Islet of Langerhans (tissue), 1 donor: ENCODE measurements at regions not wholly inside any gene's neighbourhood (a gene's known extent, or its start where the extent isn't known, plus 50 kb on each side); places are given as distances from the start of the nearest gene placed in this dataset.

Experiments used
- FAIRE-seq: peaks from one replicate; lab custom pipeline; 2011; peaks lifted over from hg19 to GRCh38; lab: Jason Lieb, UNC

- FAIRE-seq: no peak
These were observed 368.7 kb upstream of the ADGRL2 start for GRCh38 chr1:81432059-81432458.

GRCh38 chr1:81431624-81432000 lies 369.1 kb upstream of the ADGRL2 start:
- no peak for FAIRE-seq

- no peak for FAIRE-seq
These were observed 369.6 kb upstream of the ADGRL2 start for GRCh38 chr1:81430955-81431623.

- FAIRE-seq: no peak
These were observed 370.3 kb upstream of the ADGRL2 start for GRCh38 chr1:81430236-81430938.

- FAIRE-seq: no peak
These were observed 371.7 kb upstream of the ADGRL2 start for GRCh38 chr1:81428998-81429397.

GRCh38 chr1:81424816-81425215 lies 375.9 kb upstream of the ADGRL2 start:
- no peak for FAIRE-seq

GRCh38 chr1:81424061-81424460 lies 376.7 kb upstream of the ADGRL2 start:
- no peak for FAIRE-seq

GRCh38 chr1:81420760-81421159 lies 380.0 kb upstream of the ADGRL2 start:
- no peak for FAIRE-seq

GRCh38 chr1:81414488-81415015 lies 386.2 kb upstream of the ADGRL2 start:
- no peak for FAIRE-seq

GRCh38 chr1:81412954-81413353 lies 387.8 kb upstream of the ADGRL2 start:
- FAIRE-seq: no peak

GRCh38 chr1:81410941-81411340 lies 389.8 kb upstream of the ADGRL2 start:
- FAIRE-seq: no peak

- no peak for FAIRE-seq
These were observed 390.4 kb upstream of the ADGRL2 start for GRCh38 chr1:81410351-81410750.

GRCh38 chr1:81409780-81410274 lies 390.9 kb upstream of the ADGRL2 start:
- no peak for FAIRE-seq

- FAIRE-seq: no peak
These were observed 391.5 kb upstream of the ADGRL2 start for GRCh38 chr1:81409262-81409661.

GRCh38 chr1:81408419-81408818 lies 392.3 kb upstream of the ADGRL2 start:
- FAIRE-seq: no peak

GRCh38 chr1:81407000-81407821 lies 393.5 kb upstream of the ADGRL2 start:
- no peak for FAIRE-seq

- FAIRE-seq: no peak
These were observed 394.3 kb upstream of the ADGRL2 start for GRCh38 chr1:81406292-81406999.

- FAIRE-seq: no peak
These were observed 402.7 kb upstream of the ADGRL2 start for GRCh38 chr1:81398041-81398440.

- no peak for FAIRE-seq
These were observed 408.1 kb upstream of the ADGRL2 start for GRCh38 chr1:81392526-81393226.

- no peak for FAIRE-seq
These were observed 409.5 kb upstream of the ADGRL2 start for GRCh38 chr1:81391125-81391828.

- no peak for FAIRE-seq
These were observed 412.3 kb upstream of the ADGRL2 start for GRCh38 chr1:81388435-81388834.
